ENCODE measurements at regions not wholly inside any gene's neighbourhood (a gene's known extent, or its start where the extent isn't known, plus 50 kb on each side); places are given as distances from the start of the nearest gene placed in this dataset.

GRCh38 chr2:18662689-18663088 lies 73.3 kb upstream of the NT5C1B start:
- TF ChIP-seq CTCF (IDR thresholded peaks at IDR 0.05; ENCODE audit: insufficient read depth, low read length, severe bottlenecking) = no peak
- no peak for FAIRE-seq
- DNase-seq (ENCODE audit: low read depth) = no peak

GRCh38 chr2:18659915-18660314 lies 70.5 kb upstream of the NT5C1B start:
- FAIRE-seq = no peak

More at GRCh38 chr2:18662689-18663088, 73.3 kb upstream of the NT5C1B start:
- no peaks in the 10 kb centered on the region for H3K36me3 ChIP-seq (ENCODE audit: control insufficient read depth, insufficient read depth, low read length)
- no peak overlapping the region for H3K4me3 ChIP-seq (ENCODE audit: low read depth, low read length)
- H3K27me3 ChIP-seq (ENCODE audit: control insufficient read depth, insufficient read depth, low read length) = no peaks in the 10 kb centered on the region

GRCh38 chr2:18656048-18656447 lies 66.7 kb upstream of the NT5C1B start:
- Histone ChIP-seq H3K36me3 (ENCODE audit: control insufficient read depth, insufficient read depth, low read length) (no peaks in the 10 kb centered on the region), H3K4me3 (ENCODE audit: low read depth, low read length) (no peak overlapping the region), H3K27me3 (ENCODE audit: control insufficient read depth, insufficient read depth, low read length) (no peaks in the 10 kb centered on the region)
- no peak for TF ChIP-seq CTCF (IDR thresholded peaks at IDR 0.05; ENCODE audit: insufficient read depth, low read length, severe bottlenecking)
- DNase-seq (ENCODE audit: low read depth) (no peak), FAIRE-seq (no peak)

More at GRCh38 chr2:18659915-18660314, 70.5 kb upstream of the NT5C1B start:
- no peak for DNase-seq (ENCODE audit: low read depth)
- H3K4me3 ChIP-seq (ENCODE audit: low read depth, low read length) = no peak overlapping the region
- TF ChIP-seq CTCF (IDR thresholded peaks at IDR 0.05; ENCODE audit: insufficient read depth, low read length, severe bottlenecking) = no peak
- H3K36me3 ChIP-seq (ENCODE audit: control insufficient read depth, insufficient read depth, low read length) = no peaks in the 10 kb centered on the region
- no peaks in the 10 kb centered on the region for H3K27me3 ChIP-seq (ENCODE audit: control insufficient read depth, insufficient read depth, low read length)

GRCh38 chr2:18651842-18652774 lies 62.7 kb upstream of the NT5C1B start:
- Histone ChIP-seq H3K36me3 (ENCODE audit: control insufficient read depth, insufficient read depth, low read length) (no peaks in the 10 kb centered on the region), H3K27me3 (ENCODE audit: control insufficient read depth, insufficient read depth, low read length) (no peaks in the 10 kb centered on the region), H3K4me3 (ENCODE audit: low read depth, low read length) (no peak overlapping the region)
- no peak for TF ChIP-seq CTCF (IDR thresholded peaks at IDR 0.05; ENCODE audit: insufficient read depth, low read length, severe bottlenecking)
- DNase-seq (ENCODE audit: low read depth) (no peak), FAIRE-seq (no peak)

GRCh38 chr2:18650221-18650620 lies 60.9 kb upstream of the NT5C1B start:
- Histone ChIP-seq H3K4me3 (ENCODE audit: low read depth, low read length) (no peak overlapping the region), H3K36me3 (ENCODE audit: control insufficient read depth, insufficient read depth, low read length) (no peaks in the 10 kb centered on the region), H3K27me3 (ENCODE audit: control insufficient read depth, insufficient read depth, low read length) (no peaks in the 10 kb centered on the region)
- no peak for DNase-seq (ENCODE audit: low read depth)
- FAIRE-seq = no peak
- no peak for TF ChIP-seq CTCF (IDR thresholded peaks at IDR 0.05; ENCODE audit: insufficient read depth, low read length, severe bottlenecking)
